Dermis microvascular lymphatic vessel endothelial cell (primary cell): ENCODE measurements at regions not wholly inside any gene's neighbourhood (a gene's known extent, or its start where the extent isn't known, plus 50 kb on each side); places are given as distances from the start of the nearest gene placed in this dataset.
"Not testable (repeated sequence)": the region's sequence is repeated elsewhere in the genome, so short reads cannot be mapped to it uniquely, and the experiment has no call there.

Source experiments
- DNase-seq, 2 donors: peaks; one replicate each; pipeline versions ENCODE4 v3.0.0 to v3.0.0-alpha.2; 2010; ENCODE audit warnings: low read depth in 2 of 2

DNA sequence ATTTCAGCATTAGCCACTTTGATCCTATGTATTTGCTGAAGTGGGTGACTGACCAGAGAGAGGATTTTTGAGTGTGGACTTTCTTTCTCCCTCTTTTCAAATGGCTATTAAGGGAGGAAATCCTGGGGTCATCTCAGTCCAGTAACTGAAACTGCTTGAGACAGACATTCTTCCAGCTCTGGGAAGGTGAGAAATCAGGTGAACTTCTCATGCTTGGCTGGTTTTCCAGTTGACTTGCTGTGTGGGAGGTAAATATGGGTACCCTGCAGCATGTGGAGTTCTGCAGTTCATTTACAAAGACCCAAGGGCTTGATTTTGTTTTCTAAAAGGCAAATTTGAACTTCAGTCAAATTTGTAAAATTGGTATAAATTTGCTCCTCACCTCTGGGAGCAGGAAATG, 461.1 kb upstream of the TBL1XR1 start:
- no peak for DNase-seq

DNA sequence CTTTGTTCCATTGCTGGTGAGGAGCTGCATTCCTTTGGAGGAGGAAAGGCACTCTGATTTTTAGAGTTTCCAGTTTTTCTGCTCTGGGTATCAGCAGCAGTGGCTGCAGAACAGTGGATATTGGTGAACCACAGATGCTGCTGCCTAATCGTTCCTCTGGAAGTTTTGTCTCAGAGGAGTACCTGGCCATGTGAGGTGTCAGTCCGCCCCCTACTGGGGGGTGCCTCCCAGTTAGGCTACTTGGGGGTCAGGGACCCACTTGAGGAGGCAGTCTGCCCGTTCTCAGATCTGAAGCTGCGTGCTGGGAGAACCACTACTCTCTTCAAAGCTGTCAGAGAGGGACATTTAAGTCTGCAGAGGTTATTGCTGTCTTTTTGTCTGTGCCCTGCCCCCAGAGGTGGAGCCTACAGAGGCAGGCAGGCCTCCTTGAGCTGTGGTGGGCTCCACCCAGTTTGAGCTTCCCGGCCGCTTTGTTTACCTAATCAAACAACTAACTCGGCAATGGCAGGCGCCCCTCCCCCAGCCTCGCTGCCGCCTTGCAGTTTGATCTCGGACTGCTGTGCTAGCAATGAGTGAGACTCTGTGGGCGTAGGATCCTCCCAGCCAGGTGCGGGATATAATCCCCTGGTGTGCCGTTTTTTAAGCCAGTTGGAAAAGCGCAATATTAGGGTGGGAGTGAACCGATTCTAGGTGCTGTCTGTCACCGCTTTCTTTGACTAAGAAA, 467.3 kb upstream of the TBL1XR1 start:
- not testable (repeated sequence) for DNase-seq

GRCh38 chr3:177665122-177665808, 468.0 kb upstream of the TBL1XR1 start:
- DNase-seq: no peak

- no peak for DNase-seq
These were observed 475.1 kb upstream of the TBL1XR1 start for GRCh38 chr3:177672252-177672911.

GRCh38 chr3:177673112-177673914, 476.0 kb upstream of the TBL1XR1 start:
- peak in 1 of 2 donors; percentile 57 for DNase-seq

DNA sequence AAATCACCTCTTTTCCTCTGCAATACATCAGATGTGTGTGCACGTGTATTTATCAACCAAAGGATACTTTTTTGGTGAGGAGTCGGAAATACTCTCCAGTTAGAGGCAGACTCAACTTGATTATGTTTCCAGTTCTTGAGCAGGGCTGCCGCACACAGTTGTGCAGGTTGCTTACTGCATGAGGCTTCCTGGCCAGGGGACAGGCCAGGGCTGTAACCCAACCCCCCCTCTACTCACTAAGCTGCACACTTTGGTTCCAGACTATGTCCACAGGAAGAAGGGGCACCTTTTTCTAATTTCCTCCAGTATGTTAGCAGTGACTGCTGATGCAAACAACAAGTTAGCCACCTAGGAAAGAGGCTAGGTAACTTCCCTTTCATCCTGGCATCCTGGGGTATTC, 476.9 kb upstream of the TBL1XR1 start:
- no peak for DNase-seq

DNA sequence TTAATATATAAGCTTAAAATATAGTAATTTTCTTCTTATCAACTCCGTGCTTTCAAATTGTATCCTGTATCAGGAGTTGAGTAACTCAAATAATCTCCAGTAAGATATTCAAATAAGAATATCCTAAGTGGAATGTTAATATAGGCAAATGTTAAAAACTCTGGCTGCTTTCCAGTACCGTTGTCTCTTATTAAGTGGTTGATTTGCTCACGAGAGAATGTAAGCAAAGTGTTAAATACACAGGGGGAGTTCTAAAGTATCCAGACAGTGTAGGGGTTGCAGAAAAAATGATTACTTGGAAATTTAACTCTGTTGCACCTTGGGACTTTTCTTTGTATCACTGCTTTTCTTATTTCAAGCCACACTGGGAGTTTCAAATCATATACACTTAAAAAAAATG, 478.9 kb upstream of the TBL1XR1 start:
- no peak for DNase-seq

GRCh38 chr3:177676947-177677587, 479.8 kb upstream of the TBL1XR1 start:
- no peak for DNase-seq

DNA sequence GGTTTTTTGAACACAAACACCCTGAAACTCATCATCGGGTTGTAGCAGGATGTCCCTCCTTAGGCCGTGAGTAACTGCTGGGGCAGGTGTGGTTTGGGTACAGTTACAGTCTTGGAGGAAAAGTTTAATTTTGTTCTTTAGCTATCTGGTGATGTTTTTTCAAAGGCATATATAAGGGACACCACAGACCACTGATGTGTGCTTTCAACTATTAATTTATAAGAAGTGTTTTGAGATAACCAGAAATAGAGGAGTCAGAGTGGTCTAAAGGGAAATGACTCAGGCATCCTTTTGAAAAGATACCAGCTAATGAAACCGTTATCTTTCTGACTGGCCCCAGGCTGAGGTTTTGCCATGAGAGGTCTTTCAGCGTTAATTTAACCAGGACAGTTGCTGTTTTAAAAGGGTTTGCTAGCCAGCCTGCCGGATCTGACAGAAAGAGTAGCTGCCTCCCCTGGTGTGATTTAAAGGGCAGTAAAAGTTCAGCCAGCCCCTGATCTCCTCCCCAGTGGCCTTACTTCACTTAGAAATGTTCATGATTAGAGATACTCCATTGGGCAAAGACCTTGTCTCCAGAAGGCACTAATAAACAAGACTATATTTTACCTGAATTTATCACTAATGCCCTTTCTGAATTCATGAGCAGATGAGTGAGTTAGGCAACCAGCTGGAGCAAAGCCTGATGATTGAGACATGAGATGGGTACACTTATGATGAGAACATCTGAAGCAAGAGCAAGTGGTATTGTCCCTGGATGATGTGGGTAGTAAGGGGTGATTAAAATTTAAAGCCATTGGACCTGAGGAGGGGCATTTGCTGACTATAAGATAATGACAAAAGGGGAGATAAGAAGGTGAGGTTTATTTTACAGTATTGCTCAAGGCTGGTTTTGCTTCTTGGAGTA, 482.5 kb upstream of the TBL1XR1 start:
- DNase-seq: peak; percentile 28 to 83

- peak in 1 of 2 donors; percentile 28 for DNase-seq
These were observed 483.2 kb upstream of the TBL1XR1 start for GRCh38 chr3:177680472-177680821.

DNA sequence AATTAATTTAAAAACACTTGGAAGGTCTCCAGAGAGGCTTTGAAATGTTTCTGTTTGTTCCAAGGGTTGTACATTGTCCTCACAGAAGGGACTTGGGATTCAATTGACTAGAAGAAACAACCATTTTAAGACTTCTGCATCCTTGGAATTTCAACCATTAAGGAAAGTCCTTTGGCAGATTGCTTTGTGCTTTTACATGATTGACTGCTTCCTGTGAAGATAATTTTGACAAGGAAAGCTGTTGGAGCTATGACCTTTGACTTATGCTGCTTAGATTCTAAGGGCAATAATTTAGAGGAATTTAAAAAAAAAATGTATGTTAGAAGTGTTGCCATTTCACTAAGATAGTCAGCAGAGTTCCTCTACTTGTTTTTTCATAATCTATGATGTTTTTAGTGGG, 483.9 kb upstream of the TBL1XR1 start:
- DNase-seq: peak in 1 of 2 donors; percentile 31

GRCh38 chr3:177681852-177682251, 484.6 kb upstream of the TBL1XR1 start:
- no peak for DNase-seq

DNA sequence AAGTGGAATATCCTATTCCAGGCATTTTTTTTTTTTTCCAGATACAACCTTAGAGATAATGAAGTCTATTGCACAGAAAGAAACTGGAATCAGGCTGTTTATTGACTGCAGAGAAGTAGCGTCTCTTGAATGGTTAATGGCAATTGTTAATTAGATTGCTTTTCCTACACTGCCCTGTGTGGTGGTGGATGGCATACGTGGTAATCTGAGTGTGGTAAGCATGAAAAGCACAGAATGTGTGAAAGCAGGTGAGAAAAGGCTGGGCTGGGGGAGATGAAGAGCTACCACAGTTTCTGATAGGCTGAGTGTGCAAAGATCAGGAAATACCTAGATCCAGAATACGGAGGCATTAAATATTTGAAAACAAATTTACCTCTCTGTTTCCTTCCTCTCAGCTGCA, 486.3 kb upstream of the TBL1XR1 start:
- no peak for DNase-seq

GRCh38 chr3:177686671-177687070, 489.4 kb upstream of the TBL1XR1 start:
- DNase-seq: no peak

- DNase-seq: no peak
These were observed 490.0 kb upstream of the TBL1XR1 start for GRCh38 chr3:177687291-177687690.

- no peak for DNase-seq
These were observed 490.9 kb upstream of the TBL1XR1 start for GRCh38 chr3:177688152-177688551.

DNA sequence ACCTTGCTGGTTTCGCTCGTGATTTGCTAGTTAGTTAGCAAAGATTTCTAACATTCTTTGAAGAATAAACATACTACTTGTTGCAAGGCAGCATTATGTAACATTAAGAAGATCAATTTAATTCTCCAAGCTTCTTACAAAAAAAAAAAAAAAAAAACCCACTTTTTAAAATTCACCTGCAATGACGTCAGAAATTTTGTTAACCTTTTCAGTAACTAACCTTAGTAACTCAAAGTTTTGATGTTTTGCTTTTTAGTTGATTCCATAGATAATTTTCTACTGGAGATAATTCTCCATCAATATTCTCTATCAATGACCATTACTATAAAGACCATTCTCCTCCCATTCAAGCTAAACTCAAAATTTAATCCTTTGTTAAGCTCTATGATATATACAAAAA, 491.8 kb upstream of the TBL1XR1 start:
- no peak for DNase-seq

- DNase-seq: no peak
These were observed 492.6 kb upstream of the TBL1XR1 start for GRCh38 chr3:177689869-177690268.

DNA sequence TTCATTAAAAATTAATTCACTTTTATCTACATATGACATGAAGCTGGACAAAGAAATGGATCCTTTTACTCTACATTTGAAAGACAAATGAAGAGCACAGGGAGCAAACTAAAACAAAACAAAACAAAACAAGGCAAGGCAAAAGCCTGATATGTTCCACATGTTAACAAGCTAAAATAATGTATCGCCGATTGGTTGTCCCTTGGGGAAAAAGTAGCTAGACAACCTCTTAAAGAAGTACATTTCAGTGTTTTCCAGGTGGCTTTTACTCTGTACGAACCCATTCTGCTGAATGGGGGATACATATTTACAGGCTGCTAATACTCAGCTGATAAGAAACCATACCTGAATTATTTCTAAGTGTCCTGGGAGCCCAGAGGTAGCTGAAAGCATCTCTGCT, 493.0 kb upstream of the TBL1XR1 start:
- DNase-seq: no peak

GRCh38 chr3:177692304-177692975, 495.2 kb upstream of the TBL1XR1 start:
- DNase-seq: no peak
